ENCODE measurements at regions not wholly inside any gene's neighbourhood (a gene's known extent, or its start where the extent isn't known, plus 50 kb on each side); places are given as distances from the start of the nearest gene placed in this dataset.

DNA sequence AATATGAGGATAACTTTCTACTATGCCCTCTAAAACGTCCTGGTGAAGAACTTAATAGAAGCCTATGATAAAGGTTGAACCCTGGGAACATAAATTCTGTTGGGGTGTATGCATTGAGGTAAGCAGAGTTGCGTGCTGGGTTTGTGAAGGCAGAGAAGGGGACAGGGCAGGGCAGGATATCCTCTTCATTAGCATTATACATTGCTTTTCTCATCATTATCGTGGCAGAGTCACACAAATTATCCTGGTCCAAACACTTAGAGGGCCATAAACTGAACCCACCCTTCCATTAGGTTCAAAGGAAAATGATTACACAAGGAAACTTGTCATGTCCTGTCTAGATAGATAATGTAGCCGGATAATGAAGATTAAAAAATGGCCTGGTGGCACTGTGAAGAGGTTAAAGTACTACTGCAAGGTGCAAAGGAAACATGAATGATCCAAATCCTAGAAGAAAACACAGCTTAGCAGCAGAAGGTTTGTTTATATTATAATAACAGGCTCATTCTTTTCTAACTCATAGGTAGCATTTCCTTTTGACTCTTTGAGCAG lies 189.1 kb downstream of the SPCS3 start:
- TF ChIP-seq POLR2A (IDR thresholded peaks at IDR 0.05) = no peak
- TF ChIP-seq, protein P1, sequence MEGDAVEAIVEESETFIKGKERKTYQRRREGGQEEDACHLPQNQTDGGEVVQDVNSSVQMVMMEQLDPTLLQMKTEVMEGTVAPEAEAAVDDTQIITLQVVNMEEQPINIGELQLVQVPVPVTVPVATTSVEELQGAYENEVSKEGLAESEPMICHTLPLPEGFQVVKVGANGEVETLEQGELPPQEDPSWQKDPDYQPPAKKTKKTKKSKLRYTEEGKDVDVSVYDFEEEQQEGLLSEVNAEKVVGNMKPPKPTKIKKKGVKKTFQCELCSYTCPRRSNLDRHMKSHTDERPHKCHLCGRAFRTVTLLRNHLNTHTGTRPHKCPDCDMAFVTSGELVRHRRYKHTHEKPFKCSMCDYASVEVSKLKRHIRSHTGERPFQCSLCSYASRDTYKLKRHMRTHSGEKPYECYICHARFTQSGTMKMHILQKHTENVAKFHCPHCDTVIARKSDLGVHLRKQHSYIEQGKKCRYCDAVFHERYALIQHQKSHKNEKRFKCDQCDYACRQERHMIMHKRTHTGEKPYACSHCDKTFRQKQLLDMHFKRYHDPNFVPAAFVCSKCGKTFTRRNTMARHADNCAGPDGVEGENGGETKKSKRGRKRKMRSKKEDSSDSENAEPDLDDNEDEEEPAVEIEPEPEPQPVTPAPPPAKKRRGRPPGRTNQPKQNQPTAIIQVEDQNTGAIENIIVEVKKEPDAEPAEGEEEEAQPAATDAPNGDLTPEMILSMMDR (IDR thresholded peaks at IDR 0.05) = no peak
